Epithelial cell of esophagus (primary cell): ENCODE measurements at regions not wholly inside any gene's neighbourhood (a gene's known extent, or its start where the extent isn't known, plus 50 kb on each side); places are given as distances from the start of the nearest gene placed in this dataset.

Experiments
- DNase-seq: peaks from one replicate; pipeline ENCODE4 v3.0.0; 2010; ENCODE audit warnings: low read depth
- H3K4me3 ChIP-seq: 2 replicates; pipeline ENCODE4 v1.5.1; 2011; ENCODE audit warnings: mild to moderate bottlenecking, low read length, control low read depth
- CTCF ChIP-seq: IDR thresholded peaks from 2 replicates; pipeline ENCODE4 v1.5.1; 2011; ENCODE audit warnings: low read depth, mild to moderate bottlenecking, low read length, control low read depth, inconsistent platforms; ENCODE audit not compliant: insufficient read depth; ENCODE audit errors: missing control alignments

DNA sequence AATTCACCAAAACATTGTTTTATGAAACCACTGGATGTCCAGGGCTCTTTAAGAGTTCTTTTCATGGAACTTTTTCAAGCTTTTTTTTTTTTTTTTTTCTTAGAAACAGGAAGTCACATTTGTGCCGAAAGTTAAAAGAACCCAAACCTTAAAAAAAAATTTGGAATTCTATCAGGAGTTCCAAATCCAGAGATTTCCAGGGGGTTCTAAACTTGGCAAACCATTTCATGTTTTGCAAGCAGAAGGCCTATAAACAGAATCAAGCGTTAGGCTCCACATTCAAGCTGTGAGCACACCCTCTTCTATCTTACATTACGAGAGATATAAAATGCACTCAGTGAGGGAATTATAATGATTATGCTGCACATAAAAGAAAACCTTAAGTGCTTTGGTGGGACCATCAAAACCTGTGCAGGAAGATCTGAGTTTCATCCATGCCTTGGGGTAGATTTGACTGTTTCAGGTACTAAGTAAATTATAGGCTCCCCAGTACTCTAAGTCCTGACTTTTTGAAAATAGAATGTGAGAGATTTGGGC lies 154.8 kb upstream of the FAR2 start:
- no peak for TF ChIP-seq CTCF
- no peak for DNase-seq
- no peak overlapping the region for H3K4me3 ChIP-seq

GRCh38 chr12:28996688-28997087 lies 152.4 kb upstream of the FAR2 start:
- TF ChIP-seq CTCF, result no peak
- no peak for DNase-seq
- H3K4me3 ChIP-seq, result no peak overlapping the region

- DNase-seq, result peak; percentile 44
- H3K4me3 ChIP-seq, result no peak overlapping the region
- TF ChIP-seq CTCF, result peak; percentile 60
Observed at GRCh38 chr12:28998662-28999120, 150.4 kb upstream of the FAR2 start.

- TF ChIP-seq CTCF, result no peak
Observed at GRCh38 chr12:29004066-29004935, 144.8 kb upstream of the FAR2 start.

DNA sequence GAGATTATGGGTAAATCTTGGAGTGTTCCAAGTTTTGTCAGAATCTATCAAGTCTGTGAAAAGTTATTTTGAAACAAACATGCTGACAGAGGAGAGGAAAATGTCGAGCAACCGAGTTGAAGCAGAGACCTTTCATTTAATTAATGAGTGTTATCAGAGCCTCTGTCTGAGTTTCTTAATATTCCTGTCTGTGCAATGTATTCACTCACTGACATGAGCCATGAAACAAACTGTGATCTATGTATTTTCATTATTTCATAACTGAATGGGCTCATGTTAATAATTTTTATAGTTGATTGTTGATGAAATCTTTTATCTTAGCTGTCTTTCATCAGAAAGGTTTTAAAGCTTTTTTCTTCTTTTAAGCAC lies 144.2 kb upstream of the FAR2 start:
- TF ChIP-seq CTCF, result no peak
- DNase-seq, result no peak
- no peak overlapping the region for H3K4me3 ChIP-seq

More at GRCh38 chr12:29004066-29004935, 144.8 kb upstream of the FAR2 start:
- no peak for DNase-seq
- H3K4me3 ChIP-seq, result no peak overlapping the region

GRCh38 chr12:29008786-29009185 lies 140.3 kb upstream of the FAR2 start:
- no peak overlapping the region for H3K4me3 ChIP-seq
- peak; percentile 81 for DNase-seq
- no peak for TF ChIP-seq CTCF
